NCI-H345 treated with DMSO at 0.1 percent for 48 hours (cell line): ENCODE measurements at regions not wholly inside any gene's neighbourhood (a gene's known extent, or its start where the extent isn't known, plus 50 kb on each side); places are given as distances from the start of the nearest gene placed in this dataset.

Experiments used
- DNase-seq: peaks from one replicate; lab custom pipeline; 2025; ENCODE audit not compliant: unreplicated experiment; lab: John Stamatoyannopoulos, UW

DNA sequence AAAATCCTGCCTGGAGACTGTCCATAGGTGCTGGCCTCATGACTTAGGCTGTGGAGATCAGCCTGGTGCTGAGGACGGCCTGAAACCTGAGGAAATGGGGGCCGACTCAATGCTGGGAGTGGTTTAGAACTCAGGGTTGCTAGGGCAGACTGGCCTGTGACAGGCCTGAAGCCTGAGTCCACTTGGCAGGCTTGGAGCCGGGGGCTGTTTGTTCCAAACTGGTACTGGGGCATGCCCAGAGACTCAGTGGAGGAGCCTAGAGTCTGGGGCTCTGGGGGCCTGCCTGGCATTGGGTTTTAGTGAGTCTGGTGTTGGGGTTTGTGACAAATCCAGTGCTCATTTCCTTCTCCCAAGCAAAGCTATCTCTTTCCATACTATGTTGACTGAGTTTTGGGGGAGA is 489.7 kb upstream of the CNKSR2 start:
- no peak for DNase-seq

DNA sequence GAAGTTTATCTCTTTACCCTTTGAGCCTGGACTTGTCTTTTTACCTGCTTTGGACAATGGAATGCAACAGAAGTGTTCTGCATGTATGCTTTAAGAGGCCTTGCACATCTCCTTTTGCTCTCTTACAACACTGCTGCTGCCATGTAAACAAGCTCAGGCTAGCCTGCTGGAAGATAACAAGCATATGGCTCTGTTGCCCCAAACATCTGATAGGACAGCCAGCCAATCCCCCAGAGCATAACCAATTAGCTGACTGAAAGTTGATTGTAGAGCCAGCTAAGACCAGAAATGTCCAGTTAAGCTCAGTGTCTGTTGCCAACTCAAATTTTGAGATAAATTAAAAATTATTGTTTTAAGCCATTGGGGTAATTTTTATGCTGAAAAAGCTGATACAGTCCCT is 510.6 kb upstream of the CNKSR2 start:
- no peak for DNase-seq

GRCh38 chrX:20861113-20861512 is 513.1 kb upstream of the CNKSR2 start:
- DNase-seq, result no peak

DNA sequence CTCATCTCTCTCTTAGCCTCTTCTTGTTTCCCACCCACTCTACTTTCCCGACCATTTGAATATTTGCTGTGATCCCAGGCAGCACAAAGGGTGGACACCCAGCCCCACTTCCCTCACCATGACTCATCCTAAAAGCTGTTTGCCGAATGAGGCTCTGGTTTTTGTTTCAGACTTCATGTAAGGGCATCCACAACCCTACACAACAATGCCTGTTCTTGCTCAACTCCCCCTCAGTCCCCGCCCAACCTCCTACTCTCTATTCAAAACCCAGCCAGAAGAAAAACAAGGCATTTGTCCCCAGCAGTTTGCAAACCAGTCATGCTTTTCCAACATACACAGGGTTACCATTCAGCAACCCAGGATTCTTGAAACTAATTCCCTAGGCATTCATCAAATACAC is 516.5 kb upstream of the CNKSR2 start:
- DNase-seq, result no peak

GRCh38 chrX:20838477-20838876 is 535.7 kb upstream of the CNKSR2 start:
- DNase-seq, result no peak

- no peak for DNase-seq
Measured at GRCh38 chrX:20829665-20830491, 544.3 kb upstream of the CNKSR2 start.

GRCh38 chrX:20825984-20826383 is 548.2 kb upstream of the CNKSR2 start:
- no peak for DNase-seq

- no peak for DNase-seq
Measured at GRCh38 chrX:20803971-20804370, 537.3 kb upstream of the RPS6KA3 start.

- no peak for DNase-seq
Measured at GRCh38 chrX:20802036-20802435, 535.3 kb upstream of the RPS6KA3 start.

DNA sequence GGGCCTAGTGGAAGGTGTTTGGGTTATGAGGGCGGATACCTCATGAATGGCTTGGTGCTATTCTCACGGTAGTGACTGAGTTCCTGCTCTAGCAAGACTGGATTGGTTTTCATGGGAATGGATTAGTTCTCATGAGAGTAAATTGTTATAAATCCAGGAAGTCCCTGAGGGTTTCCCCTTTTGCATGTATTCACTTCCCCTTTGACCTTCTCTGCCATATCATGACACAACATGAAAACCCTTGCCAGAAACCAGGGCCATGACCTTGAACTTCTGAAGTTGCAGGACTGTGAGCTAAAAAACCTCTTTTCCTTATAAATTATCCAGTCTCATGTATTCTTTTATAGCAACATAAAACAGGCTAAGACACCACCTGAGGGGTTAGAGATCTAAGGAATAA is 529.7 kb upstream of the RPS6KA3 start:
- DNase-seq, result no peak

- DNase-seq, result no peak
Measured at GRCh38 chrX:20789103-20789502, 522.4 kb upstream of the RPS6KA3 start.

DNA sequence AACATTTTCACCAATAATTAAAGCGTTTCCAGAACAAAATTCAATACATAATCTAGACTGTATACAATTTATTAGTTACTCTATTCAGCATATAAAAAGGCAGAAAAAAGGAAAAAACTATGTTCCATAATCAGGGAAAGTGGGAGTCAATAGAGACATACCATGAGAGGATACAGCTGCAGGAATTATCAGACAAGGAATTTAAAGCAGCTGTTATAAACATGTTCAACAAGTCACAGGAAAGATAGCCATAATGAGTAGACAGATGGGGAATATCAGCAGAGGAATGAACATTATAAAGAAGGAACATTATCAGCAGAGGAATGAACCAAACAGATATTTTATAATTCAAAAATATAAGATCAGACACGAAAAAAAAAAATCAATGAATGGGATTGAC is 500.6 kb upstream of the RPS6KA3 start:
- DNase-seq, result no peak

DNA sequence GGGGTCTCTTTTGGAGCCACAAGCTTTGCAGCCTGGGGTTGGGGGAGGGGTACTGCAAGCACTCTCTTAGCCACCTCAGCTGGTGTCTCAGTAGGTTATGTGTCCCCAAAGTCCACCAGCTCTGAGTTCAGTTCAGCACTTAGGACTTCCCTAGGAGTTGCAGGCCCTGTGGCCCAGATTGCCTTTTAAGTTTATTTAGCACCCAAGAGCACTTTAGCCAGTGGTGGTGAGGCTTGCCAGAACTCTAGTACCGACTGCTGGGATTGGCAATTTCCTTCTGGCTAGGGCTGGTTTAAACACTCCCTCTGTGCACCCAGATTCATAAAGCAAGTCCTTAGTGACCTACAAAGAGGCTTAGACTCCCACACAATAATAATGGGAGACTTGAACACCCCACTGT is 489.9 kb upstream of the RPS6KA3 start:
- no peak for DNase-seq

GRCh38 chrX:20753076-20753475 is 486.4 kb upstream of the RPS6KA3 start:
- no peak for DNase-seq

- DNase-seq, result no peak
Measured at GRCh38 chrX:20746690-20747089, 480.0 kb upstream of the RPS6KA3 start.

DNA sequence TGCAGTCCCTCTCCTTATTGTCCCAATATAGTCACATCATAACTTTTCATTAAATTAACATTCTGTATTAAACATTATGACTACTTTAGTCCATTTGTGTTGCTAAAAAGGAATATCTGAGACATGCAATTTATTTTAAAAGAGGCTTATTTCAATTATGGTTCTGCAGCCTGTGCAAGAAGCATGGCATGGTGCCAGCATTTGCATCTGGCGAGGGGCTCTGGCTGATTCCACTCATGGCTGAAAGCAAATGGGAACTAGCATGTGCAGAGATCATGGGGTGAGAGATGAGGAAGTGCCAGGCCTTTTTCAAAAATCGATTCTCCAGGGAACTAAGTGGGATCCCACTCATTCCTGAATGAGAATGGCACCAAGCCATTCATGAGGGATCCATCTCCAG is 476.3 kb upstream of the RPS6KA3 start:
- DNase-seq, result peak; percentile 80

DNA sequence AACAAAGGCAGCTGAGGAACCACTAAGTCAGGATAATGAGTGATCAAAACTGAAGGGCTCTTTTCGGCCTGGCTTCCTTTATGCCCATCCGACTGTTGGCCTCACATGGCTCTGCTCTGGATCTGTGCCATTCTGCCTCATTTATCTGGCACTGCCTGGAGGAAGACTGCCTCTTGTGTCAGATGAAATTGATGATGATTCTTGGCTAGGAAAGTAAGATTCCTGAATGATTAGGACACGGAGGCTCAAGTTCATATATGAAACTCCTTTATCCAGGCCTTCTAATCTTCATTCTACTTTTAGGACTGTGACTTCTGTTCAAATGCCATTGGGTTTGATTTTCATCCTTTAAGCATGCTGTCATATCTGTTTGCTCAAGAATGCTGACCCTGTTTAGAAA is 475.4 kb upstream of the RPS6KA3 start:
- no peak for DNase-seq

DNA sequence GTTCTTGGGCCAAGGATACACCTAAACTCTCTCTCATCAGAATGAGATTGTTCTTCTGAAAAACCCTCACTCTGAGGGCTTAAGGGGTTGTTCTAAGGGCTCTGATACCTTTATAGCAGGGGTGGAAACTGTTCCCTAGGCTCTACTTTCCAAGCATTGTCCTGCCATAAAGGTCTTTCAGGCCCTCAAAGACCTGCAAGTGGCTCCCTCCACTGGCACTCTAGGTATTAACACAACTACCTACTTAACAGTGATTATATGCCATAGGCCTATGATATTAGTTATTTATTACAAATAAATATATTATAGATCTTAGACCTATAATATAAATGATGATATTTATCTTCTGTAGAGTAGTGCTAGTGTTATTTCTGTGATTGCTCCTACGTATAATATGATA is 473.7 kb upstream of the RPS6KA3 start:
- DNase-seq, result no peak

- no peak for DNase-seq
Measured at GRCh38 chrX:20739038-20739745, 472.5 kb upstream of the RPS6KA3 start.

- no peak for DNase-seq
Measured at GRCh38 chrX:20729416-20729815, 462.7 kb upstream of the RPS6KA3 start.

DNA sequence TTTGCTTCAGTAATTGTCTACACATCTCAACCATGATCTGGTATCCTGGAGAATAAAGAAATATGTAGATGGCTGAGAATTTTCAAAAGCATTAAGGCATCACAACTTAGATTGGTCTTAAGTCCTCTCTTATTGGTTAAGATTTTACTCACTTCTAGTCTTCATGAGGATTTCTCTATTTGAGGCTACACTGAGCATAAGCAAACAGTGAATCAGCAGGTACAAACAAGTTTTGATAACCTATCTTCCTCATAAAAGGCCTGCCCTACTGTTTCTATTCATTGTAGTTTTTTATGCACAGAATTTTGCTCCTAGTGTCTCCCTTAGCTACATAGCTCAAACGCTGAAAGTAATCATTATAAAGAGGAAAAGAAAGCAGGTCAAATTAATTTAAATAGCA is 460.7 kb upstream of the RPS6KA3 start:
- DNase-seq, result no peak

DNA sequence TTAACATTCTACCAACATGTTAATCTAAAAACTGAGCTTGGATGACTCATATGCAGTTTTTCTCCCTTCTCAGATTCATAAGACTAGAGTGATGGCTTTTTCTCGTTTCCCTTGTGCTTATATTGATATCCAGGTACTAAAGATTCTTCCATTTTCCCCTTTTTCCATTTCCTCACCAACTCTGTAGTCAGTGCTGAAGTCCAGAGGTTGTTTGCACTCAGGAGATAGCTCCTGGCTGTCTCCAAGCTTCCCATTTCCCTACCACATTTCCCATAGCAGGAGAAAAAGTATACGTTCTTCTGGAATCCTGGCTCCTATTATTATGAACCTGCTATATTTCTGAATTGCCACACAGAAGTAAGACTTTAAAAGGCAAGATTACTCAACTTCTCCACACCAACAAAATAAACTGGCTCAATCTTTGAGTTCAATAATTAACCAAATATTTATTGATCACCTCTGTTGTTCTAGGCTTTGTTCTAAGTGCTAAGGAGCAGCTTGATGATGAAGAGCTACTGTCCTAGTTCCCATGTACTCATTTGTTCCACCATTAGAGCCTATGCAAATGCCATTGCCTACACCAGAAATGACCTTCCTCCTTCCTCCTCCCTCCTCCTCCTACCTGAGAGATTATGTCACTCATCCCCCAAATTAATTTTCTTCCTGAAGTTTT is 454.4 kb upstream of the RPS6KA3 start:
- no peak for DNase-seq
